Brain microvascular endothelial cell (primary cell): ENCODE measurements at regions not wholly inside any gene's neighbourhood (a gene's known extent, or its start where the extent isn't known, plus 50 kb on each side); places are given as distances from the start of the nearest gene placed in this dataset.
A peak's percentile ranks its signal among the peaks of the same experiment; 100 is the strongest.
"Not testable (repeated sequence)": the region's sequence is repeated elsewhere in the genome, so short reads cannot be mapped to it uniquely, and the experiment has no call there.

Experiments used
- DNase-seq: peaks from one replicate; pipeline ENCODE4 v3.0.0-alpha.2; 2020
- H3K27ac ChIP-seq: fragments of 250-450 bp; sonication (Bioruptor Pico); 2 replicates; pipeline ENCODE4 v1.5.1; 2020; ENCODE audit warnings: mild to moderate bottlenecking, moderate library complexity
- H3K27me3 ChIP-seq: fragments of 250-450 bp; sonication (Bioruptor Pico); replicated peaks from 2 replicates; pipeline ENCODE4 v1.5.1; 2020; ENCODE audit warnings: mild to moderate bottlenecking
- H3K36me3 ChIP-seq: fragments of 250-450 bp; sonication (Bioruptor Pico); replicated peaks from 2 replicates; pipeline ENCODE4 v1.5.1; 2020; ENCODE audit warnings: mild to moderate bottlenecking
- H3K4me3 ChIP-seq: 2 replicates; pipeline ENCODE4 v1.5.1; 2011; ENCODE audit warnings: low read depth, mild to moderate bottlenecking, control low read depth, low read length, moderate library complexity
- CTCF ChIP-seq: IDR thresholded peaks from 2 replicates; pipeline ENCODE4 v1.5.1; 2011; ENCODE audit warnings: low read depth, mild to moderate bottlenecking, moderate library complexity, low read length, control low read depth, inconsistent platforms; ENCODE audit errors: missing control alignments
- in situ Hi-C: cut with HindIII; loops from 2 replicates; pipeline ENCODE4 v1.10.0; 2017; ENCODE audit warnings: low sequenced_read_pairs, low pct_ligation_motif_present

GRCh38 chr22:26767351-26768155 lies 110.2 kb downstream of the MIAT start:
- H3K4me3 ChIP-seq: no peak overlapping the region
- H3K27me3 ChIP-seq: no peaks in the 10 kb centered on the region
- no peak for DNase-seq
- TF ChIP-seq CTCF: no peak
- no peak overlapping the region for H3K27ac ChIP-seq
- in situ Hi-C loops: no loop called here
- no peaks in the 10 kb centered on the region for H3K36me3 ChIP-seq

- in situ Hi-C loops: no loop called here
- TF ChIP-seq CTCF: no peak
- Histone ChIP-seq H3K36me3 (no peaks in the 10 kb centered on the region), H3K27me3 (no peaks in the 10 kb centered on the region), H3K27ac (no peak overlapping the region), H3K4me3 (no peak overlapping the region)
- no peak for DNase-seq
Measured at GRCh38 chr22:26768156-26768515, 110.7 kb downstream of the MIAT start.

- DNase-seq: peak; percentile 11
- no peak overlapping the region for H3K4me3 ChIP-seq
- TF ChIP-seq CTCF: no peak
- no peak overlapping the region for H3K27ac ChIP-seq
- no peaks in the 10 kb centered on the region for H3K27me3 ChIP-seq
- in situ Hi-C loops: no loop called here
- H3K36me3 ChIP-seq: no peaks in the 10 kb centered on the region
Measured at GRCh38 chr22:26768952-26769351, 111.6 kb downstream of the MIAT start.

GRCh38 chr22:26769663-26770062 lies 112.3 kb downstream of the MIAT start:
- Histone ChIP-seq H3K4me3 (no peak overlapping the region), H3K36me3 (no peaks in the 10 kb centered on the region), H3K27me3 (no peaks in the 10 kb centered on the region), H3K27ac (no peak overlapping the region)
- in situ Hi-C loops: no loop called here
- no peak for TF ChIP-seq CTCF
- no peak for DNase-seq

- no peaks in the 10 kb centered on the region for H3K27me3 ChIP-seq
- no peak overlapping the region for H3K4me3 ChIP-seq
- in situ Hi-C loops: no loop called here
- no peaks in the 10 kb centered on the region for H3K36me3 ChIP-seq
- TF ChIP-seq CTCF: no peak
- H3K27ac ChIP-seq: no peak overlapping the region
- peak; percentile 36 for DNase-seq
Measured at GRCh38 chr22:26770624-26771023, 113.2 kb downstream of the MIAT start.

GRCh38 chr22:26773054-26773453 lies 115.7 kb downstream of the MIAT start:
- H3K36me3 ChIP-seq, H3K27ac ChIP-seq, in situ Hi-C loops, DNase-seq, H3K27me3 ChIP-seq, H3K4me3 ChIP-seq: not testable (repeated sequence)
